Activated B cell treated with CpG ODN at 0.5 μM for 24 hours (primary cell): ENCODE measurements at regions not wholly inside any gene's neighbourhood (a gene's known extent, or its start where the extent isn't known, plus 50 kb on each side); places are given as distances from the start of the nearest gene placed in this dataset.

ENCODE experiments used
- ATAC-seq: fragments of 200-7000 bp; cut with Tn5 transposase; one replicate; pipeline ENCODE4 v1.10.0; 2021; ENCODE audit warnings: low read depth, mild to moderate bottlenecking, moderate library complexity
- CTCF ChIA-PET: fragments of 350-600 bp; sonication (Branson Sonifier 250); formaldehyde crosslinking; loops from one replicate; lab custom pipeline; 2021; ENCODE audit warnings: antibody characterized with exemption; lab: Charles Lee
- POLR2A ChIA-PET: fragments of 350-600 bp; sonication (Branson Sonifier 250); formaldehyde crosslinking; loops from one replicate; lab custom pipeline; 2021; ENCODE audit warnings: antibody characterized with exemption; lab: Charles Lee
- DNase-seq: peaks from one replicate; pipeline ENCODE4 v3.0.0; 2022
- H3K27ac Mint-ChIP-seq: one replicate; pipeline ENCODE4 v1.8.0; 2020; ENCODE audit warnings: mixed read lengths
- H3K27me3 Mint-ChIP-seq: one replicate; pipeline ENCODE4 v1.8.0; 2021; ENCODE audit warnings: mixed read lengths
- H3K36me3 Mint-ChIP-seq: one replicate; pipeline ENCODE4 v1.8.0; 2021; ENCODE audit warnings: low read depth, mixed read lengths
- H3K4me1 Mint-ChIP-seq: one replicate; pipeline ENCODE4 v1.8.0; 2021; ENCODE audit warnings: mixed read lengths
- H3K4me3 Mint-ChIP-seq: one replicate; pipeline ENCODE4 v1.8.0; 2020; ENCODE audit warnings: mild to moderate bottlenecking, mixed read lengths
- H3K9me3 Mint-ChIP-seq: one replicate; pipeline ENCODE4 v1.8.0; 2020; ENCODE audit warnings: mixed read lengths
- CTCF ChIP-seq: fragments of 200-600 bp; IDR thresholded peaks from one replicate; pipeline ENCODE4 v1.8.0; 2022; ENCODE audit warnings: antibody characterized with exemption, mild to moderate bottlenecking
- intact Hi-C: fragments of 100-400 bp; cut with micrococcal nuclease; formaldehyde crosslinking; loops from one replicate; pipeline ENCODE4 v1.15.1; 2024

DNA sequence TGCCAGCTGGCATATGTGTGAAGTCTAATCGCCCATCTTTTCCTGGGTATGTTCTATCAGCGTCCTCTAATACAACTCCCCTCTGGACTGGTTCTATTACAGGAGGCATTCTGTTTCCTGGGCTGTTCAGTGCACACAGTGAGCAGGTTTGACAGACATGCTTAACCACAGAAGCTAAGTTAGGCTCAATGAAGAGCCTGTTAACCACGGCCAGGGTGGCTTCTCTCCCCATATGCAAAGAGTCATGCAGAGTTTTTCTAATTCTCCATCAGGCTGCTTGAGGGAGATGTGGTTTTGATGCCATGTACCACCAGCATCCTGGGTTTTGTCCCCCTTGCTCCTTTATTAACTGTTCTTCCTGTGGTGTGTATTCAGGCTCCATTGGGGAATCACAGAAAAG lies 57.2 kb upstream of the ALOX12 start:
- ChIA-PET CTCF (interaction anchor here (1.0 to 1.8 kb wide), 2 partner anchors 24 to 66 kb away, joined by 3 to 4 read pairs; no protein-coding TSS in a partner anchor), POLR2A (no interaction called here)
- intact Hi-C loops, result no loop called here
- no peaks in the 10 kb centered on the region for H3K36me3 Mint-ChIP-seq
- no peak overlapping the region for H3K4me3 Mint-ChIP-seq
- ATAC-seq (no peak), DNase-seq (no peak)
- H3K27me3 Mint-ChIP-seq, result no peaks in the 10 kb centered on the region
- peaks cover 6% of the 10 kb centered on the region for H3K9me3 Mint-ChIP-seq
- TF ChIP-seq CTCF, result no peak
- peaks cover 9% of the 10 kb centered on the region for H3K4me1 Mint-ChIP-seq
- no peak overlapping the region for H3K27ac Mint-ChIP-seq

- intact Hi-C loops, result no loop called here
- Mint-ChIP-seq H3K27me3 (no peaks in the 10 kb centered on the region), H3K36me3 (no peaks in the 10 kb centered on the region), H3K9me3 (peaks cover 3% of the 10 kb centered on the region), H3K4me3 (peak overlapping the region; percentile 28), H3K27ac (no peak overlapping the region), H3K4me1 (peaks cover 9% of the 10 kb centered on the region)
- DNase-seq (no peak), ATAC-seq (no peak)
- ChIA-PET POLR2A (no interaction called here), CTCF (no interaction called here)
- TF ChIP-seq CTCF, result no peak
These were observed 55.6 kb upstream of the ALOX12 start for GRCh38 chr17:6940186-6940649.

- no peaks in the 10 kb centered on the region for H3K36me3 Mint-ChIP-seq
- ChIA-PET POLR2A (no interaction called here), CTCF (no interaction called here)
- ATAC-seq (no peak), DNase-seq (no peak)
- intact Hi-C loops, result no loop called here
- no peak for TF ChIP-seq CTCF
- H3K4me3 Mint-ChIP-seq, result no peak overlapping the region
- peaks cover 2% of the 10 kb centered on the region for H3K27me3 Mint-ChIP-seq
- no peak overlapping the region for H3K27ac Mint-ChIP-seq
- H3K9me3 Mint-ChIP-seq, result no peaks in the 10 kb centered on the region
- no peaks in the 10 kb centered on the region for H3K4me1 Mint-ChIP-seq
These were observed 53.9 kb upstream of the ALOX12 start for GRCh38 chr17:6941989-6942388.

DNA sequence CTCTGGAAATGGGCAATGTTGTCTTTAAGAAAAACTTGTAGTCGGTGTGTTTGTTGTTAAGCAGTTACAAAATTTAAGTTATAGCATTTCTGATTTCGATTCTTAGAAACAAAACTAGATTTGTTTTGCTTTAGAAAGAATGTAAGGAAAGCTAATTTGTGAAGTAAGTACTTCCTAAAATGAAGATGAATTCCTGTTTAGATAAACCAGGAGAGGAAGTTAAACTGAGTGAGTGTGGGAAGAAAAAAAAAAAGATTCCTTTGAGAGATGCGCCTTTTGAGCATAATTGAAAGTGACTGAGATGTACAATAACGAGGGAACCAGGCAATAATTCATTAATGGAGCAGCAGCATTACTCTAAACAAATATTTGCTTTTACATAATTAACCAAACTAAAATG lies 52.4 kb upstream of the ALOX12 start:
- ChIA-PET POLR2A (no interaction called here), CTCF (no interaction called here)
- H3K9me3 Mint-ChIP-seq, result no peaks in the 10 kb centered on the region
- no peaks in the 10 kb centered on the region for H3K36me3 Mint-ChIP-seq
- no peaks in the 10 kb centered on the region for H3K4me1 Mint-ChIP-seq
- no peak overlapping the region for H3K4me3 Mint-ChIP-seq
- no peak for TF ChIP-seq CTCF
- ATAC-seq, result no peak
- H3K27ac Mint-ChIP-seq, result no peak overlapping the region
- peaks cover 2% of the 10 kb centered on the region for H3K27me3 Mint-ChIP-seq
- intact Hi-C loops, result no loop called here
- DNase-seq, result no peak
